Upper lobe of right lung (tissue), 1 donor: ENCODE measurements at regions not wholly inside any gene's neighbourhood (a gene's known extent, or its start where the extent isn't known, plus 50 kb on each side); places are given as distances from the start of the nearest gene placed in this dataset.

Experiments
- ATAC-seq: fragments of 200-7000 bp; cut with Tn5 transposase; one replicate; pipeline ENCODE4 v1.9.1; 2020; ENCODE audit warnings: mild to moderate bottlenecking, moderate library complexity
- DNase-seq: peaks from one replicate; pipeline ENCODE4 v3.0.0-alpha.2; 2020
- H3K27ac ChIP-seq: fragments of 200-600 bp; one replicate; pipeline ENCODE4 v1.8.0; 2022
- H3K27me3 ChIP-seq: fragments of 200-600 bp; one replicate; pipeline ENCODE4 v1.8.0; 2022; ENCODE audit warnings: mild to moderate bottlenecking
- H3K36me3 ChIP-seq: fragments of 200-600 bp; one replicate; pipeline ENCODE4 v1.8.0; 2022
- H3K4me1 ChIP-seq: fragments of 200-600 bp; one replicate; pipeline ENCODE4 v1.8.0; 2022
- H3K4me3 ChIP-seq: fragments of 200-600 bp; one replicate; pipeline ENCODE4 v1.8.0; 2022; ENCODE audit warnings: mild to moderate bottlenecking
- H3K9me3 ChIP-seq: fragments of 200-600 bp; one replicate; pipeline ENCODE4 v1.8.0; 2022
- intact Hi-C: fragments of 100-400 bp; cut with DNase I; formaldehyde crosslinking; loops from one replicate; pipeline ENCODE4 v1.11.0; 2022
- TF ChIP-seq, protein P1 (sequence below): fragments of 200-600 bp; IDR thresholded peaks from one replicate; pipeline ENCODE4 v1.8.0; 2022; ENCODE audit warnings: antibody characterized with exemption
- donor health status: DM: no; HTN: yes; CAD: no; lungs with severe emphysema.

DNA sequence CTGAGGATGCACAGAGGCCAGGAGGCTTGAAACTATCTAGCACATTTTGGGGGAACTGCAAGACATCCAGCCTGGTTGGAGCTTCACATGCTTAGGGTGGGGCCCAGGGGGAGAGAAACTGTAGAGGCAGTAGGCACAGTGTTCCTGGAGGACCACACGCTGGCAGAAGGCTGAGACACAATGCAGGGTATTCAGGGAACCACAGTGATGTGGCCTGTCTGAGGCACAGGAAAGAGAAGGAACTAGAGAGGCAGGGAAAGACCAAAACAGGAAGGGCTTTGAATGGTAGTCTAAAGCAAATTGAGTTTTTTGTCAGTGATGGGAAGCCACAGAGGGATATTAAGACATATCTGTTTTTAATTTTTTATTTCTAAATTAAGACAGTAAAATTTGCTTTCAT, 100.2 kb upstream of the PRICKLE1 start:
- H3K4me3 ChIP-seq = no peak overlapping the region
- no peaks in the 10 kb centered on the region for H3K4me1 ChIP-seq
- intact Hi-C loops = no loop called here
- ATAC-seq = no peak
- TF ChIP-seq, protein P1, sequence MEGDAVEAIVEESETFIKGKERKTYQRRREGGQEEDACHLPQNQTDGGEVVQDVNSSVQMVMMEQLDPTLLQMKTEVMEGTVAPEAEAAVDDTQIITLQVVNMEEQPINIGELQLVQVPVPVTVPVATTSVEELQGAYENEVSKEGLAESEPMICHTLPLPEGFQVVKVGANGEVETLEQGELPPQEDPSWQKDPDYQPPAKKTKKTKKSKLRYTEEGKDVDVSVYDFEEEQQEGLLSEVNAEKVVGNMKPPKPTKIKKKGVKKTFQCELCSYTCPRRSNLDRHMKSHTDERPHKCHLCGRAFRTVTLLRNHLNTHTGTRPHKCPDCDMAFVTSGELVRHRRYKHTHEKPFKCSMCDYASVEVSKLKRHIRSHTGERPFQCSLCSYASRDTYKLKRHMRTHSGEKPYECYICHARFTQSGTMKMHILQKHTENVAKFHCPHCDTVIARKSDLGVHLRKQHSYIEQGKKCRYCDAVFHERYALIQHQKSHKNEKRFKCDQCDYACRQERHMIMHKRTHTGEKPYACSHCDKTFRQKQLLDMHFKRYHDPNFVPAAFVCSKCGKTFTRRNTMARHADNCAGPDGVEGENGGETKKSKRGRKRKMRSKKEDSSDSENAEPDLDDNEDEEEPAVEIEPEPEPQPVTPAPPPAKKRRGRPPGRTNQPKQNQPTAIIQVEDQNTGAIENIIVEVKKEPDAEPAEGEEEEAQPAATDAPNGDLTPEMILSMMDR = no peak
- H3K27me3 ChIP-seq = no peaks in the 10 kb centered on the region
- no peak for DNase-seq
- H3K27ac ChIP-seq = no peak overlapping the region
- no peaks in the 10 kb centered on the region for H3K36me3 ChIP-seq
- no peaks in the 10 kb centered on the region for H3K9me3 ChIP-seq

DNA sequence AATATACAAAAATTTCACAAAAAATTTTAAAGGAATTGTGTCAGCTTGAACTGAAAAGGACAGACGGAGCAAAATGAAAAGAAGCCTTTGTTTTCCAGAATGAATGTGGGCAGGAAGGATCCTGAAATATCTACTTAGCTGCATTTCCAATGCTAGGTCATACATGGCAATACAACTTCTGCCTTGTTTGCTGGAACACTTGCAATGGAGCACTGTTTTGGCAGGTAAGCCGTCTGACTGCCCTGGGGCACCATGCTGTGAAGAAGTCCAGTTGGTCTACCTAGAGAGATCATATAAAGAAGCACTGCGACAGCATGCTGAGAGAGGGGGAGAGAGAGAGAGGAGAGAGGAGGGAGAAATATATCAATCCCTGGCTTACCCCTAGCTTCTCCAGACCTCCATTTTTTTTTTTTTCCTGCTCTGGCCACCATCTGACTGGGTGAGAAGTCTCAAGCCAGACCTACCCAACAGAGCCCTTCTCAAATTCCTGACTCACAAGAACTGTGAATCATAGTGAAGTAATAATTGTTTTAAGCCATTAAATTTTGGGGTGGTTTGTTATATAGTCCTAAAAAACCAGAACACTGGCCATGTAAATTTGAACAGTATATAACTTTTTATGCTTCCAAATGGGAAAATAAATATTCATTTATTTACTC, 97.1 kb upstream of the PRICKLE1 start:
- no peak overlapping the region for H3K4me3 ChIP-seq
- no peaks in the 10 kb centered on the region for H3K4me1 ChIP-seq
- H3K9me3 ChIP-seq = no peaks in the 10 kb centered on the region
- no peak for ATAC-seq
- H3K27ac ChIP-seq = no peak overlapping the region
- no peak for DNase-seq
- TF ChIP-seq, protein P1 = no peak
- no peaks in the 10 kb centered on the region for H3K27me3 ChIP-seq
- intact Hi-C loops = no loop called here
- no peaks in the 10 kb centered on the region for H3K36me3 ChIP-seq

DNA sequence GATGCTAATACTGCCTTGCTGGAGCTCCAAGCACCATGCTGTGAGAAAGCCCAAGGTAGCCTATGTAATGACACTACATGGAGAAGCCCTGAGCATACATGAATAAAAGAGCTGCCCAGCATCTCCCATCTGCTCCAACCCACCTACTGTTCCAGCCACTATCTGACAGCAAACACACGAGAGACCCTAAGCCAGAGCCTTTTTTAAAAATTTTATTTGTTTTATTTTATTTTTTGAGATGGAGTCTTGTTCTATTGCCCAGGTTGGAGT, 95.2 kb upstream of the PRICKLE1 start:
- Histone ChIP-seq H3K4me3 (no peak overlapping the region), H3K36me3 (no peaks in the 10 kb centered on the region), H3K27ac (no peak overlapping the region), H3K27me3 (no peaks in the 10 kb centered on the region), H3K4me1 (no peaks in the 10 kb centered on the region), H3K9me3 (no peaks in the 10 kb centered on the region)
- TF ChIP-seq, protein P1 = no peak
- ATAC-seq (no peak), DNase-seq (no peak)
- intact Hi-C loops = no loop called here

DNA sequence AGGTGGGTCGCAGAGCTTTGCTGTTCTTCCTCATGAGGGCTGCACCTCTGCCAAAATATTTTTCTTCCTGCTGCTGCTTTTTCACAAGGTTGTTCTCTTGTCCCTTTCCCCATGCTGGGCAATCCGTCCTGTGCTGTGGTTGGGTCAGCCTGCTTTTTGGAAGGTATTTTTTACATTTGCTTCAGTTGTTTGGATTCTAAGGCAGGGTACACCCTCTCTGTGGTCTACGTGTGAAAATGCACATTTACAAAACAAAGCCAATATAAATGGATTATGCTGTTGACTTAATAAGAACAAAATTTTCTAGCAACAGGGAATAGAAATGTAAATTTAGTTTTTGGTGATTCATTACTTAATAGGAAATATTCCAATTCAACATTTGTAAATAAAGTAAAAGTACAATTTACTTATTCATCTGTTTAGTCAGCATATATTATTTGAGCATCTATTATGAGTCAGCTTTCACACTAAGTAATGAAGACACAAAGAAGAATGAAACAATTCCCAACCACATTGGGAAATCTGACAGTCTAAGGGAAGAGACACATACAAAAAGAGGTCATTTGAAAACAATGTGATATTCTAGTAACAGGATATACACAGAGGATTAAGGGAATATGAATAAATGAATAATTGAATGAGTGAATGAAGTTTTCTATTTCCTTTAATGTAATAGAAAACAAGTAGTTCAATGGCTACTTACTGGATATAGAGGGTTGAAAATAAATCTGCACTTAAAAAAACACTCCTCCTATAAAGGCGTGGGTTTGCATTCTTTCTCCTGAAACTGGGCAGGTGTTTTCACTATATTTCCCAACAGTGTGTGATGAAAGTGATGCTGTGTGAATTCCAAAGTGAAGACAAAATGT, 94.6 kb upstream of the PRICKLE1 start:
- Histone ChIP-seq H3K27me3 (no peaks in the 10 kb centered on the region), H3K27ac (no peak overlapping the region), H3K36me3 (no peaks in the 10 kb centered on the region), H3K4me1 (no peaks in the 10 kb centered on the region), H3K9me3 (no peaks in the 10 kb centered on the region), H3K4me3 (no peak overlapping the region)
- ATAC-seq = no peak
- no peak for DNase-seq
- TF ChIP-seq, protein P1 = no peak
- intact Hi-C loops = no loop called here

DNA sequence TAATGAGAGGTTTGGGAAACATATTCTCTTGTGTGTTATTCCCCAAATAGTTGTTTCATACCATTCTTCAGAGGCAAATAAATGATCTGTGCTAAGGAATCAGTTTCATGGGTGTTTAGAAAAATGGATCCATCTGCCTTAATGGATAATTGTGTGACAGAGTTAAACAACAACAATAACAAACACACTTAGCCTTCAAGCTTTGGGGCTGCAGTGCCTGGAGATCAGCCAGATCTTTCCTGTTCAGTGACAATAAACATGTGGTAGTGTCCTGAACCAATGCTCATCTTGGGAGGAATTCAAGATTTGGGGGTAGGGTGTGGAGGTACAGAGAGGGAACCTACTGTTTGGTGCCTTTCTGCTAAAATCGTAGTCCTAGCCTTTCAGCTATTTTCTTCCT, 93.7 kb upstream of the PRICKLE1 start:
- Histone ChIP-seq H3K4me1 (no peaks in the 10 kb centered on the region), H3K27ac (no peak overlapping the region), H3K9me3 (no peaks in the 10 kb centered on the region), H3K36me3 (no peaks in the 10 kb centered on the region), H3K27me3 (no peaks in the 10 kb centered on the region), H3K4me3 (no peak overlapping the region)
- no peak for ATAC-seq
- no peak for DNase-seq
- TF ChIP-seq, protein P1 = no peak
- intact Hi-C loops = no loop called here
